Fibroblast of lung (primary cell): ENCODE measurements at regions not wholly inside any gene's neighbourhood (a gene's known extent, or its start where the extent isn't known, plus 50 kb on each side); places are given as distances from the start of the nearest gene placed in this dataset.
A peak's percentile ranks its signal among the peaks of the same experiment; 100 is the strongest.

Experiments
- DNase-seq, 2 donors: peaks; one replicate each; pipeline versions ENCODE4 v3.0.0 to v3.0.0-alpha.2; 2010; ENCODE audit warnings: low read depth in 2 of 2
- H2AFZ ChIP-seq: 2 replicates; pipeline ENCODE4 v1.5.1; 2012; ENCODE audit warnings: low read length, control low read depth, inconsistent platforms
- H3K27ac ChIP-seq: 2 replicates; pipeline ENCODE4 v1.5.1; 2011; ENCODE audit warnings: low read length, control low read depth; ENCODE audit not compliant: insufficient read depth
- H3K27me3 ChIP-seq: 2 replicates; pipeline ENCODE4 v1.5.1; 2011; ENCODE audit warnings: mild to moderate bottlenecking, low read length; ENCODE audit not compliant: control insufficient read depth, insufficient read depth
- H3K36me3 ChIP-seq: 2 replicates; pipeline ENCODE4 v1.5.1; 2011; ENCODE audit warnings: low read length; ENCODE audit not compliant: control insufficient read depth, insufficient read depth
- H3K4me1 ChIP-seq: 2 replicates; pipeline ENCODE4 v1.5.1; 2011; ENCODE audit warnings: low read length; ENCODE audit not compliant: control insufficient read depth, insufficient read depth; ENCODE audit errors: extremely low read depth
- H3K4me2 ChIP-seq: 2 replicates; pipeline ENCODE4 v1.5.1; 2011; ENCODE audit warnings: low read length, control low read depth; ENCODE audit not compliant: insufficient read depth; ENCODE audit errors: extremely low read depth
- H3K4me3 ChIP-seq, 4 experiments: fragments of 200-600 bp in 1 of 4; sonication (generic) in 1 of 4; replicated peaks in 1 of 4; 2 replicates each; pipeline ENCODE4 v1.5.1; 2011 to 2016; ENCODE audit warnings: low read length in 4 of 4, low read depth in 3 of 4, mild to moderate bottlenecking in 3 of 4, control low read depth in 2 of 4, inconsistent platforms in 1 of 4, mixed read lengths in 1 of 4; ENCODE audit not compliant: insufficient read depth in 1 of 4; ENCODE audit errors: control extremely low read depth in 1 of 4
- H3K79me2 ChIP-seq: 2 replicates; pipeline ENCODE4 v1.5.1; 2012; ENCODE audit warnings: mild to moderate bottlenecking, low read length, inconsistent platforms; ENCODE audit not compliant: control insufficient read depth, insufficient read depth
- H3K9ac ChIP-seq: 2 replicates; pipeline ENCODE4 v1.5.1; 2011; ENCODE audit warnings: mild to moderate bottlenecking, low read length, control low read depth; ENCODE audit not compliant: insufficient read depth
- H3K9me3 ChIP-seq: 2 replicates; pipeline ENCODE4 v1.5.1; 2012; ENCODE audit warnings: low read depth, low read length; ENCODE audit not compliant: control insufficient read depth, insufficient read depth
- H4K20me1 ChIP-seq: 2 replicates; pipeline ENCODE4 v1.5.1; 2011; ENCODE audit warnings: low read length; ENCODE audit not compliant: control insufficient read depth, insufficient read depth; ENCODE audit errors: extremely low read depth
- EZH2 ChIP-seq: IDR thresholded peaks from 2 replicates; pipeline ENCODE4 v1.5.1; 2012; ENCODE audit warnings: low read length, control low read depth, mild to moderate bottlenecking; ENCODE audit errors: missing control alignments
- TF ChIP-seq, protein P1 (sequence below), 2 donors: IDR thresholded peaks in 1 of 2; conservative IDR thresholded peaks in 1 of 2; 1 replicate in 1 of 2; 2 replicates in 1 of 2; pipeline ENCODE4 v1.5.1; 2011 to 2012; ENCODE audit warnings: low read length in 2 of 2, control low read depth in 1 of 2, inconsistent platforms in 1 of 2, low read depth in 1 of 2, mild to moderate bottlenecking in 1 of 2

DNA sequence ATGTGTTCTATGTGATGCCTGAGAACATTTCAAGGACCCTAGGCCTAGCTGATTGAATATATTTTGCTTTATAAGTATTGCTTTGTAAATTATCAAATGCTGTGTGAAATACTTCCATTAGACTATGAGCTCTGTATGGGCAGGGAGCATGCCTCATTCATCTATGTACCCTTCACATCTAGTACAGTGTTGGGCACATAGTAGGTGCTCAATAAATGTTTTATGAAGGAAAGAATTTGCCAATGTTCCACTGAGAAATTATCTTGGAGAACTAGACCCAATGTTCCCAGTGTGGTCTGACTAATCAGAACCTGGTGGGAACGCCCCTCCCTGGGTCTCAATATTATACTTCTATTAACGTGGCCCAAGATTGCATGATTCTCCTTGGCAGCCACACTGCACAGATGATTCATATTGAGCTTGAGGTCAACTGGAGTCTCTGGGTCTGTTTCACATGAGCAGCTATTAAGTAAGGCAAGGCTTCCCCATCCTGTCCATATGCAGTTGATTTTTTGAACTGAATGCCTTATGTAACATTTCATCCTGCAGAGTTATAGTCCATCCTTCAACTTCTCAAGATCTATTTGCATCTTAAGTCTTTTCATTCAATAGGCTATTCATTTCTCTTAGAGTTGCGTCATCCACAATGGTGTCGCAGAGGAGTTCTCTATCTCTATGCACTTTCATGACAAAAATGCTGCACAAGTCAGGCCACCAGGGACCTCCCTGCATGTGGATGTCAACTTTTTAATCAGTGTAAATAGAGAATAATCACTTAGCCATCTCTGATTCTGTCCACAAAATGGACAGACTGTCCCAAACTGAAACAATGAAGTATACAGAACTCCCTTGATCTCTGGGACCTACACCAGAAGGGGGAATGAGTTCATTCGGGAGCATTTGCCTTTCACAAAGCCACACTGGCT lies 257.6 kb downstream of the CYP26B1 start:
- TF ChIP-seq EZH2 = no peak
- TF ChIP-seq, protein P1, sequence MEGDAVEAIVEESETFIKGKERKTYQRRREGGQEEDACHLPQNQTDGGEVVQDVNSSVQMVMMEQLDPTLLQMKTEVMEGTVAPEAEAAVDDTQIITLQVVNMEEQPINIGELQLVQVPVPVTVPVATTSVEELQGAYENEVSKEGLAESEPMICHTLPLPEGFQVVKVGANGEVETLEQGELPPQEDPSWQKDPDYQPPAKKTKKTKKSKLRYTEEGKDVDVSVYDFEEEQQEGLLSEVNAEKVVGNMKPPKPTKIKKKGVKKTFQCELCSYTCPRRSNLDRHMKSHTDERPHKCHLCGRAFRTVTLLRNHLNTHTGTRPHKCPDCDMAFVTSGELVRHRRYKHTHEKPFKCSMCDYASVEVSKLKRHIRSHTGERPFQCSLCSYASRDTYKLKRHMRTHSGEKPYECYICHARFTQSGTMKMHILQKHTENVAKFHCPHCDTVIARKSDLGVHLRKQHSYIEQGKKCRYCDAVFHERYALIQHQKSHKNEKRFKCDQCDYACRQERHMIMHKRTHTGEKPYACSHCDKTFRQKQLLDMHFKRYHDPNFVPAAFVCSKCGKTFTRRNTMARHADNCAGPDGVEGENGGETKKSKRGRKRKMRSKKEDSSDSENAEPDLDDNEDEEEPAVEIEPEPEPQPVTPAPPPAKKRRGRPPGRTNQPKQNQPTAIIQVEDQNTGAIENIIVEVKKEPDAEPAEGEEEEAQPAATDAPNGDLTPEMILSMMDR (conservative IDR thresholded peaks at IDR 0.05 in 1 of 2, IDR thresholded peaks at IDR 0.05 in 1 of 2; ENCODE audit: low read depth in 1 of 2, low read length in 2 of 2) = no peak
- no peak overlapping the region for H3K9ac ChIP-seq
- no peaks in the 10 kb centered on the region for H3K9me3 ChIP-seq
- no peak overlapping the region for H2AFZ ChIP-seq
- peaks cover 2% of the 10 kb centered on the region for H3K27me3 ChIP-seq
- H3K79me2 ChIP-seq = no peaks in the 10 kb centered on the region
- H3K4me3 ChIP-seq = no peak overlapping the region
- no peaks in the 10 kb centered on the region for H4K20me1 ChIP-seq
- H3K4me1 ChIP-seq = no peaks in the 10 kb centered on the region
- H3K36me3 ChIP-seq = no peaks in the 10 kb centered on the region
- no peak overlapping the region for H3K4me2 ChIP-seq
- no peak overlapping the region for H3K27ac ChIP-seq
- peak; percentile 85 to 88 for DNase-seq

DNA sequence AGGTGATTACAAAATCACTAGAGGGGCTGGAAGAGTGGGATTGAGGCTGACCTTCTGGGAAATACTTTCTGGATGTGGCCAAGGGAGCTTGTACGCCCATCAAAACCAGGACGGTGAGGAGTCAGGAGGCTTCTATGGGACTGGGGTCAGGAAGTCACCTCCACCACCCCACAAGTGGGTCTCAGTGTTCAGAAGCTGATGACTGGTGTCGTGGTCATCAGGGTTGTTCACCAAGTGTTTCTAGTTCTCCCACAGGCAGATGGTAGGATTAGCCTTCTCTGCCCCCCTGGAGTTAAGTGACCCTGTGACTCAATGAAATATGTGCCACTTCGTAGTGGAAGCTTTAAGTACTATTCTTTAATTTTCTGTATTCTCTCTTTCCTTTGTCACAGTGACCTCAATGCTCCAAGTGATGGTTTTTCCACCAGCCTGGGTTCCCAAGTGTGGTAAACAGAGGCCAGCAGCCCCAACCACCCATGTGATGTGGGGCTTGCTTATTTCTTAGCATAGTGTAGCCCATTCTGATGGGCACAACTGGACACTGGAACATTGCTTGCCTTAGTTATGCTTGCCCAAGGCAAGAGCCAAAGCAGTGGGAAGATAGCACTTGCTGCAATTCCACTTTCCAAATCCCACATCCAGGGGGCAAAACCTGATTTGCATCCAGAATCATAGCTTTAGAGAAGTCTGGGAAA lies 258.8 kb downstream of the CYP26B1 start:
- no peak overlapping the region for H3K27ac ChIP-seq
- H3K9ac ChIP-seq = no peak overlapping the region
- DNase-seq = no peak
- H3K27me3 ChIP-seq = peaks cover 2% of the 10 kb centered on the region
- H3K4me1 ChIP-seq = peaks cover 4% of the 10 kb centered on the region
- no peak overlapping the region for H3K4me2 ChIP-seq
- H3K4me3 ChIP-seq = no peak overlapping the region
- H2AFZ ChIP-seq = no peak overlapping the region
- H4K20me1 ChIP-seq = no peaks in the 10 kb centered on the region
- no peak for TF ChIP-seq EZH2
- TF ChIP-seq, protein P1 (conservative IDR thresholded peaks at IDR 0.05 in 1 of 2, IDR thresholded peaks at IDR 0.05 in 1 of 2; ENCODE audit: low read depth in 1 of 2, low read length in 2 of 2) = no peak
- H3K79me2 ChIP-seq = no peaks in the 10 kb centered on the region
- no peaks in the 10 kb centered on the region for H3K36me3 ChIP-seq
- no peaks in the 10 kb centered on the region for H3K9me3 ChIP-seq

DNA sequence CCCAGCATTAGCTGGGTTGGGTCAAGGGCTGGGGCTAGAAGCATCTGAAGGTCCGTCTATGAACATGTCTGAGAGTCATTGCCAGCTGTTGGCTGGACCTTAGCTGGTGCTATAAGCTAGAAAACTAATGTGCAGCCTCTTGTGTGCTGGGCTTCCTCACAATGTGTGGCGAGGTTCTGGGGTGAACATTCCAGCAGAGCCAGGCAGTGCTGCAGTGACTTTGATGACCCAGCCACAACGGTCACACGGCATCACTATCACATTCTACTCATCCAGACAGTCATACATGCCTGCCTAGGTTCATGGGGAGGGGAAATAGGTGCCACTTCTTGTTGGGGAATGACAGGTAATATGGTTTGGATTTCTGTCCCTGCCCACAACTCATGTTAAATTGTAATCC lies 260.5 kb downstream of the CYP26B1 start:
- H2AFZ ChIP-seq = no peak overlapping the region
- no peak overlapping the region for H3K4me3 ChIP-seq
- H3K36me3 ChIP-seq = no peaks in the 10 kb centered on the region
- H4K20me1 ChIP-seq = no peaks in the 10 kb centered on the region
- H3K79me2 ChIP-seq = no peaks in the 10 kb centered on the region
- no peaks in the 10 kb centered on the region for H3K9me3 ChIP-seq
- H3K9ac ChIP-seq = no peak overlapping the region
- DNase-seq = no peak
- H3K27me3 ChIP-seq = peaks cover 2% of the 10 kb centered on the region
- peaks cover 11% of the 10 kb centered on the region for H3K4me1 ChIP-seq
- no peak overlapping the region for H3K4me2 ChIP-seq
- no peak overlapping the region for H3K27ac ChIP-seq
- TF ChIP-seq EZH2 = no peak
- TF ChIP-seq, protein P1 (conservative IDR thresholded peaks at IDR 0.05 in 1 of 2, IDR thresholded peaks at IDR 0.05 in 1 of 2; ENCODE audit: low read depth in 1 of 2, low read length in 2 of 2) = no peak
